Activated CD8-positive, alpha-beta memory T cell treated with anti-CD3 and anti-CD28 coated beads for 48 hours (primary cell): ENCODE measurements at regions not wholly inside any gene's neighbourhood (a gene's known extent, or its start where the extent isn't known, plus 50 kb on each side); places are given as distances from the start of the nearest gene placed in this dataset.

Source experiments
- DNase-seq, 3 experiments: peaks; one replicate each; pipeline ENCODE4 v3.0.0-alpha.2; 2020; ENCODE audit warnings: low read depth in 2 of 3, low spot score in 2 of 3

DNA sequence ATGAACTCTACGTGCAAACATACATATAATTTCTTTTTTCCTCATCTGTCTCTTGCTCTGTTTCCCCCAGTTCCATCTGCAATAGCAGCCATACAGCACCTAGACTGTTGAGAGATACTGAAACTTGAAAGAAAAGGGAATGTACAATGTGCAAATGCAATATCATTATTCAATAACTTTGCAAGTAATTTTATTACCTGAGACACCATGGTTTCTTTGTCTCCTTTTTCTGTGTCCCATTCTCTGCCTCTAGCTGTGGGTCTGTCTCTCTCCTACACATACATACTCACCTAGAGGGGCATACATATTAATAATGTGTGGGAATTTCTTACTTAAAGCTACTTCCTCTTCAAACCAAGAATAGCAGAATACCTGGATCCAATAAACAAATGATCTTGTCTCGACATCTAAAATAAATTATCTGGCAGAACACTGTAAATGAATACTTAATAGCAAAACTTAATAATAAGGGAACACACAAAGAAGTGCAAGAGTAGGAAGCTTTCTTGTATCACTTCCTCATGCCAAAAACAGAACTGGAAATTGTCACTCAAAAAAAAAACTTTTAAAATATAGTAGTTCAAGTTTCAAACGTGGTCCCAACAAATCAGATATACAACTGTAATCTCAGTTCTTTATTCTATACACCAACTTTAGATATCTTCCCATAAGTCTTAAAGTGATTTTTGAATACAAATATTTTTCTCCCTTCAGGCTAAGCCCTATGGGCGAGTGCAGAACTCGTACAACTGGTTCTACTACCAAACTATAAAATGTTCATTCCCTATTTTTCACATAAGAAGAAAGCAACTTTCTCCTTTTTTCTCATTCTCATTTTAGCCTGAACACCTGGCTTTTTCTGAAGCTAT is 194.6 kb downstream of the NRIP1 start:
- no peak for DNase-seq

- no peak for DNase-seq
Measured at GRCh38 chr21:14866859-14867765, 197.7 kb downstream of the NRIP1 start.

DNA sequence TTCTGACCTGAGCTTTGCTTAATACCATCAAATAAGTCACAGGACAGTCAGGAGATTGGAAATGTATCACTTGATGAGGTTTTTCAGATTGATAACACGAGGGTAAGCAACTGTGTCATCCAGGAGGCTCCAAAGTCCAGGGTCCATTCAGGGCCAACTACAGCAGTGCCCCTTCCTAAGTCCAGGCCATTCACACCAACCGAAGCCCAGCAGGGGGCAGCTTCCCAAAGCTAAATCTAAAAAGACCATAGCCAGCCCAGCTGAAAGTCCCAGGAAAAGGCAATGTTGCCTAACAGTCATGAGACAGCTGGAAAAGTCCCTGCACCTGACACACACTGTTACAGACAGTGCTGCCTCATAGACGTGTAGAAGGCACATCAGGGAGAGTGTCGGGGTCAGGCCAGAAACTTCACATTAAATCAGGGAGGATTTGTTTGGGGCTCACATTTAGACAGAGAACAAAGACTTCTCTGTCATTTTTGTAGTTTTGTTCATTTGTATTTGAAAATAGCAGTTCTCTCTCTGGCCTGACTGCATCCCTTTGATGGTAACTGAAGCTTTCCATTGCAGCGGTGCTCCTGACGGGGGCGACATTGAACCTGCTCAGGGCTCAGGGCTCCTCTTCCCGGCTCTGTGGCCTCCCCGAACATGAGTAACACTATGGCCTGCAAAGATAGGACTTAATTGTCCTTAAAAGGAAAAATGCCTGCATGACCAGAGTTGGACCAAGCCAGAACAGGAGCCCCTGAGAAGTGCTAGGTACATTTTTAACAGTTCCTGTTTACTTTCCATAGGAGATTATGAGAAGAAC is 200.4 kb downstream of the NRIP1 start:
- DNase-seq: peak in 1 of 3 experiments; percentile 9

- DNase-seq: no peak
Measured at GRCh38 chr21:14863745-14864210, 201.0 kb downstream of the NRIP1 start.

DNA sequence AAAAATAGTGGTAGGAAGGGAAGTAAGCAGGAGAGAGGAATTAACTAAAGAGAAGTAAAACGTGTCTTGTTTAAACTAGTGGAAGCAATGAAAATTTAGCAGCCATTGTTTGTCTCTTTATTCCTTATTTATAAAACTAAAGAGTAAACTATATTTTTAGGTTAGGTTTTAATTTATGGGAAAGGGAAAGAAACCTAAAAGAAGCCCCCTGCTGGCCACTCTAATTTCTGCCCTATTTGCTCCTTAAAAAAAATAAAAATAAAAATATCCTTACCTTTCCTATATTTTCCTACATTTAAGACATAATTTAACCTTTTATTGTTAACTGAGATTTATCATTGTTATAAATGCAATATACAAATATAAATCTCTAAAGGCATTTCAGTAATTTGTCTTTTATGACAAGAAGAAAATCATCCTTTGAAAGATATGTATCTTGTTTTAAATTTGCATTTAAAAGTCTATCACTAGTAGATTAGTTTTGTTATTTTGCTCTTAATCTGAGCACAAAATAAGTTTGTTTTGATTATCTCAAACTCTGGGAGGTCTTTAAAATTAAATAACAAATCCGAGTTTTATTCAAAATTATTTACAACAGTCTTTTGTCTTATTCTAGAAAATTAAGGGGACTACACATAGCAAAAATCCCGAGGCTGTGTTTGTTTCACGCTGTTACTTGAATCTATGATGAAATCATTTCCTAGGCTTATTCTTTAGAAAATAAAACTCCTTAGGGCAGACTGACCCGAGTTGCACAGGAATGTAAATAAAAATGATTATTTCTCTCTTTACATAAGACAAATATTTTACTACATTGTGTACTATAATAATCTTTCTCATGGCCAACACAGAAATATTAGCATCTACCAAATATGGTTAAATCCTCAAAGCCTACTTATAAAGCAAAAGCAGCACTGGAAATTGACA is 201.7 kb downstream of the NRIP1 start:
- no peak for DNase-seq

DNA sequence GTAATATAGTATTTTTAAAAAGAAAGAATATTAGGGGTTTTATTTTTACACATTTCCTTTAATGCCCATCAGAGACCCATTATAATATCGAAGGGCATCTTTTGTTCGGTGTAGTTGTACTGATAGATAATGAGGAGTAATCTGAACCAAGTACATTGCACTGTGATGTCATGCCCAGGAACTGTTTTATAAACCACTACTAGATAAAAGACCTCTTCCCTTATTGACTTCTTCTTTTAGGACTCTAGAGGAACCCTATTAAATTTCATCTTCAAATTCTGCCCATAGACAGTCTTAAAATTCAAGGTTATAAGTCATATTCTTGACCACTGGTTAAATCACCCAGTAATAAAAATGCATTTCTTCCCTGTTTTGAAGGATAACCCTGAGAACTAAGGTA is 206.5 kb downstream of the NRIP1 start:
- DNase-seq: no peak

GRCh38 chr21:14857529-14857928 is 207.3 kb downstream of the NRIP1 start:
- DNase-seq: no peak

DNA sequence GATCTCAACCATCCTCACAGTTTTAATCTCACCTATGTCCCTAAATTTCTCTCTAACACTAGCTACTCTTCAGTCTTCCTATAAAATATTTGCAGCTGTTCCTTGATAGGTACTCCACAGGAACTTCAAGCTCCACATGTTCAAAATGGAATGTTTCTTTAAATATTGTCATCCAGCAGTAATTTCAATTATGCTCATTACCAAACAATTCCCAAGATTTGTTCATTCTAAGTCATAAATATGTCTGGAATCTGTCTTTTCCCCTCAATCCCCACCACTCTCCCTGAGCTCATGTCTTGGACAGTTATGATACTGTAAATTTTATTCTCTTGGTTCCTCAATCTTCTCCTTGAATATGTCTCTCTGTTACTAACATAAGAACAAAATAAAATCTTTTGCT is 214.4 kb downstream of the NRIP1 start:
- no peak for DNase-seq

DNA sequence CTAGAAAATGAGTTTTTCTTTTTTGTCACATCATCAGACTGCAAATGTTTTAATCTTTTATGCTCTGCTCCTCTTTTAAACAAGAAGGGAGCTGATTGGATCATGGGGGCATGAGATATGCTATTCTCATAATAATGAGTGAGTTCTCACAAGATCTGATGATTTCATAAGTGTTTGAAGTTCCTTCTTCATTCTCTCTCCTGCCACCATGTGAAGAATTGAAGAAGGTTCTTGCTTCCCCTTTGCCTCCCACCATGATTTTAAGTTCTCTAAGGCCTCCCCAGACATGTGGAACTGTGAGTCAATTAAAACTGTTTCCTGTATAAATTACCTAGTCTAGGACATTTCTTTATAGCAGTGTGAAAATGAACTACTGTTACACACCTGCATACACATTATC is 218.2 kb downstream of the NRIP1 start:
- DNase-seq: no peak

- no peak for DNase-seq
Measured at GRCh38 chr21:14844001-14844400, 220.8 kb downstream of the NRIP1 start.

DNA sequence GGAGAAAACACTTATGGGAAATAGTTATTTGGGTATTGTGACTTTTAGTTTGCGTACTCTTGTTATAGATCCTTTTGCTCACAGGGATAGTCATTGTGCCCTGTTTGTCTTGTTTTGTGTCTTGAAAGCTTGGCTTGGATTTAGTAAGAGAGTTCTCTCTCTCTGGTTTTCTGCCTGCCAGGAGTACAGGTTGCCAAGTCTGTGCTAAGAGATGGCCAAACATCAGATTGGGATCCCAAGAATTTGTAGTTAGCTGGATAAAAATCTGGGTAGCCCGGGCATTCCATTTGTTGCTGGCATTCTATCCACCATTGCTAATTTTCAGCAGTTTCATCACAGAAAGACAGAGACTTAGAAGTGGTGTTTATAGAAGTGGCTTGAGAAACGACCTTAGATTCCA is 222.2 kb downstream of the NRIP1 start:
- DNase-seq: no peak

- DNase-seq: no peak
Measured at GRCh38 chr21:14841511-14842472, 223.0 kb downstream of the NRIP1 start.

- DNase-seq: no peak
Measured at GRCh38 chr21:14838400-14838799, 226.4 kb downstream of the NRIP1 start.

DNA sequence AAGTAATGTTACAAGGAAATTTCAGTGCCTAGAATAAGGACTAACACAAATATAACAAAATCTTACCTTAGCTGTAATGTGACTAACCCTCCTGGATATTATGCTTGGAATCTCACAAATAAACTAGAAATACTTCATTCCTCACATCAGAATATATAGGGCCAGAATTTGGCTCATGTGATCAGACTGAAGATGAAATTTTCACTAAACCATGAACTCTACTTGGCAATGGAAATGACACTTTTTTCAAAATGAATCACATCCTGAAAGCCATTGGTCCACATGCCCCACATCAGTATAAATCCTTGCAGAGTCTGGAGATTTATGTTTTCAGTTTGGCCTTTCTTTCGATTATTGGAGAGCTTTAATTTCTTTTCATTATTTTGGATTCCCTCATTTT is 227.8 kb downstream of the NRIP1 start:
- DNase-seq: no peak

DNA sequence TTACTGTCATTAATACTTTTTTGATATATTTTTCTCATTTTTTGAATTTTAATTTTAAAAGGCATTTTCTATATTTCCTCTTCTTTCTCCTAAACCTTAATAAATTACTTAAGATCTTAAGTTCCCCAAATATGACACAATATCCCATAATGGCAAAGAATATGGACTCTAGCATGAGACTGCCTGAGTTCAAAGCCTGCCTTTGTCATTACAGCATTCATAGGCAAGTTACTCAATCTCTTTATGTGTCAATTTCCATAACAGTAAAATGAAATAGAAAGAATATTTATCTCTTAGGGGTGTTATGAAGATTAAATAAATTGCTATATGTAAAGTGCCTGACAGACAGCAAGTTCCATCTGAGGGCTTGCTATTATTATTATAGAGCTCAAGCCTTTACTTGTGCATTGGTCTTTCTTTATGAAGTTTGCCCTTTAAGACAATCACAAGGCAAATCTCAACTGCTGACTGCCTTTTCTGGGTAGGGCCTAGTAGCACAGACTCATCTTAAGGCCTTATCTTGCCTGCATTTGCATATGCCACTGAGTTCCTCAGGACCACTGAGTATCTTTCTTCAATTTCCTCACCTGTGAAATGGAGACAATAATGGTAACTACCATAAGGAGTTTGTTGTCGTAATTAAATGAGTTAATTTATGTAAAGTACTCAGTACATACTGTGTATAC is 231.0 kb downstream of the NRIP1 start:
- no peak for DNase-seq

DNA sequence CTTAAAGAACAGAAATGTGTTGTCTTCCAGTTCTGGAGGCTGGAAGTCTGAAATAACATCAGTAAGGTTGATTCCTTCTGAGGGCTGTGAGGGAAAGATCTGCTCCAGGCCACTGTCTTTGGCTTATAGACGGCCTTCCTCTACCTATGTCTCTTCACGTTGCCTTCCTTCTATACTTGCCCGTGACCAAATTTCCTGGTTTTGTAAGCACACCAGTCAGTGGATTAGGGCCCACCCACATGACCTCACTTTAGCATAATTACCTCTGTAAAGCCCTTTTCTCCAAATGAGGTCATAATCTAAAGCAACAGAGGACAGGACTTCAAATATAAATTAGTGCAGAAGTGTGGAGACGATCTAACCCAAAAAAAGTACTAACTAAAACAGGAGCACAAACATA is 231.6 kb downstream of the NRIP1 start:
- no peak for DNase-seq

GRCh38 chr21:14830307-14830706 is 234.5 kb downstream of the NRIP1 start:
- DNase-seq: no peak

GRCh38 chr21:14829685-14830084 is 235.1 kb downstream of the NRIP1 start:
- no peak for DNase-seq
